MM.1S (cell line): ENCODE measurements at regions not wholly inside any gene's neighbourhood (a gene's known extent, or its start where the extent isn't known, plus 50 kb on each side); places are given as distances from the start of the nearest gene placed in this dataset.

Experiments used
- CTCF ChIP-seq: fragments of 300-600 bp; sonication (generic); IDR thresholded peaks from 2 replicates; pipeline ENCODE4 v1.5.1; 2016; ENCODE audit warnings: antibody characterized with exemption, low read length, mixed read lengths
- EZH2 ChIP-seq: fragments of 300-600 bp; sonication (generic); optimal IDR thresholded peaks from 2 replicates; pipeline ENCODE3; 2017; ENCODE audit warnings: low read depth, mild to moderate bottlenecking, antibody characterized with exemption, low read length, mixed read lengths
- EZH2phosphoT487 ChIP-seq: fragments of 300-600 bp; sonication (generic); IDR thresholded peaks from 2 replicates; pipeline ENCODE4 v1.6.1; 2018; ENCODE audit warnings: antibody characterized with exemption, low read length

GRCh38 chr4:128521156-128521555 lies 233.5 kb upstream of the PGRMC2 start:
- TF ChIP-seq CTCF (no peak), EZH2phosphoT487 (no peak), EZH2 (no peak)
